ENCODE measurements at regions not wholly inside any gene's neighbourhood (a gene's known extent, or its start where the extent isn't known, plus 50 kb on each side); places are given as distances from the start of the nearest gene placed in this dataset.

GRCh38 chr17:72445055-72445991 lies 324.5 kb downstream of the SOX9 start:
- no peak for TF ChIP-seq CTCF (IDR thresholded peaks at IDR 0.05)
- TF ChIP-seq POLR2A (IDR thresholded peaks at IDR 0.05): no peak
